Stimulated activated CD4-positive, alpha-beta T cell treated with anti-CD3 and anti-CD28 coated beads, Interleukin-2, amount 100 ng/mL, for 48 hours (primary cell): ENCODE measurements at regions not wholly inside any gene's neighbourhood (a gene's known extent, or its start where the extent isn't known, plus 50 kb on each side); places are given as distances from the start of the nearest gene placed in this dataset.

ENCODE experiments used
- DNase-seq, 2 donors: peaks; one replicate each; pipeline ENCODE4 v3.0.0-alpha.2; 2020

GRCh38 chr5:58403822-58404433, 56.0 kb downstream of the PLK2 start:
- DNase-seq: no peak

- no peak for DNase-seq
Observed at GRCh38 chr5:58401701-58402100, 58.2 kb downstream of the PLK2 start.

- DNase-seq: no peak
Observed at GRCh38 chr5:58400737-58401136, 59.1 kb downstream of the PLK2 start.

GRCh38 chr5:58399951-58400350, 59.9 kb downstream of the PLK2 start:
- no peak for DNase-seq

- no peak for DNase-seq
Observed at GRCh38 chr5:58394339-58394738, 65.5 kb downstream of the PLK2 start.

- no peak for DNase-seq
Observed at GRCh38 chr5:58393716-58394115, 66.2 kb downstream of the PLK2 start.

- no peak for DNase-seq
Observed at GRCh38 chr5:58392496-58392895, 67.4 kb downstream of the PLK2 start.

GRCh38 chr5:58383448-58383847, 76.4 kb downstream of the PLK2 start:
- no peak for DNase-seq

- DNase-seq: no peak
Observed at GRCh38 chr5:58382131-58382534, 77.8 kb downstream of the PLK2 start.

GRCh38 chr5:58381566-58381965, 78.3 kb downstream of the PLK2 start:
- DNase-seq: no peak

GRCh38 chr5:58380655-58381054, 79.2 kb downstream of the PLK2 start:
- DNase-seq: no peak

- no peak for DNase-seq
Observed at GRCh38 chr5:58378613-58379390, 81.1 kb downstream of the PLK2 start.

- DNase-seq: no peak
Observed at GRCh38 chr5:58370606-58371005, 89.3 kb downstream of the PLK2 start.

GRCh38 chr5:58369513-58370190, 90.2 kb downstream of the PLK2 start:
- DNase-seq: no peak

GRCh38 chr5:58366461-58366860, 93.4 kb downstream of the PLK2 start:
- DNase-seq: no peak

- DNase-seq: no peak
Observed at GRCh38 chr5:58365791-58366190, 94.1 kb downstream of the PLK2 start.

GRCh38 chr5:58363461-58364249, 96.2 kb downstream of the PLK2 start:
- no peak for DNase-seq

GRCh38 chr5:58362135-58362534, 97.8 kb downstream of the PLK2 start:
- no peak for DNase-seq

- no peak for DNase-seq
Observed at GRCh38 chr5:58360794-58361193, 99.1 kb downstream of the PLK2 start.

- DNase-seq: no peak
Observed at GRCh38 chr5:58359981-58360380, 99.9 kb downstream of the PLK2 start.

GRCh38 chr5:58358501-58359178, 101.2 kb downstream of the PLK2 start:
- no peak for DNase-seq

GRCh38 chr5:58357799-58358500, 101.9 kb downstream of the PLK2 start:
- no peak for DNase-seq
